ENCODE measurements at regions not wholly inside any gene's neighbourhood (a gene's known extent, or its start where the extent isn't known, plus 50 kb on each side); places are given as distances from the start of the nearest gene placed in this dataset.
"Not testable (repeated sequence)": the region's sequence is repeated elsewhere in the genome, so short reads cannot be mapped to it uniquely, and the experiment has no call there.

DNA sequence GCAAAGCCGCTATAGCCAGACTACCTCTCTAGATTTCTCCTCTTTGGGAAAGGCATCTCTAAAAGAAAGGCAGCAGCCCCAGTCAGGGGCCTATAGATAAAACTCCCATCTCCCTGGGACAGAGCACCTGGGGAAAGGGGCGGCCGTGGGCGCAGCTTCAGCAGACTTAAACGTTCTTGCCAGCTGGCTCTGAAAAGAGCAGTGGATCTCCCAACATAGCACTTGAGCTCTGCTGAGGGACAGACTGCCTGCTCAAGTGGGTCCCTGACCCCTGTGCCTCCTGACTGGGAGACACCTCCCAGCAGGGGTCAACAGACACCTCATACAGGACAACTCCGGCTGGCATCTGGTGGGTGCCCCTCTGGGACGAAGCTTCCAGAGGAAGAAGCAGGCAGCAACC lies 276.5 kb downstream of the CD109 start:
- TF ChIP-seq POLR2A (IDR thresholded peaks at IDR 0.05) = not testable (repeated sequence)
- TF ChIP-seq, protein P1, sequence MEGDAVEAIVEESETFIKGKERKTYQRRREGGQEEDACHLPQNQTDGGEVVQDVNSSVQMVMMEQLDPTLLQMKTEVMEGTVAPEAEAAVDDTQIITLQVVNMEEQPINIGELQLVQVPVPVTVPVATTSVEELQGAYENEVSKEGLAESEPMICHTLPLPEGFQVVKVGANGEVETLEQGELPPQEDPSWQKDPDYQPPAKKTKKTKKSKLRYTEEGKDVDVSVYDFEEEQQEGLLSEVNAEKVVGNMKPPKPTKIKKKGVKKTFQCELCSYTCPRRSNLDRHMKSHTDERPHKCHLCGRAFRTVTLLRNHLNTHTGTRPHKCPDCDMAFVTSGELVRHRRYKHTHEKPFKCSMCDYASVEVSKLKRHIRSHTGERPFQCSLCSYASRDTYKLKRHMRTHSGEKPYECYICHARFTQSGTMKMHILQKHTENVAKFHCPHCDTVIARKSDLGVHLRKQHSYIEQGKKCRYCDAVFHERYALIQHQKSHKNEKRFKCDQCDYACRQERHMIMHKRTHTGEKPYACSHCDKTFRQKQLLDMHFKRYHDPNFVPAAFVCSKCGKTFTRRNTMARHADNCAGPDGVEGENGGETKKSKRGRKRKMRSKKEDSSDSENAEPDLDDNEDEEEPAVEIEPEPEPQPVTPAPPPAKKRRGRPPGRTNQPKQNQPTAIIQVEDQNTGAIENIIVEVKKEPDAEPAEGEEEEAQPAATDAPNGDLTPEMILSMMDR (IDR thresholded peaks at IDR 0.05 in 4 of 5, conservative IDR thresholded peaks at IDR 0.05 in 1 of 5) = not testable (repeated sequence)
